Liver (tissue), 8 donors: ENCODE measurements at regions not wholly inside any gene's neighbourhood (a gene's known extent, or its start where the extent isn't known, plus 50 kb on each side); places are given as distances from the start of the nearest gene placed in this dataset.

Source experiments
- DNase-seq: peaks from one replicate; pipeline ENCODE4 v3.0.0-alpha.2; 2017; ENCODE audit warnings: low spot score
- H3K27ac ChIP-seq, 2 donors: one replicate each; pipeline ENCODE4 v1.7.0; 2013; ENCODE audit warnings: inconsistent platforms in 2 of 2, low read length in 2 of 2, control low read depth in 1 of 2, low read depth in 1 of 2, mild to moderate bottlenecking in 1 of 2
- H3K27me3 ChIP-seq, 4 donors: one replicate each; pipeline versions ENCODE4 v1.6.1 to v1.7.0; 2013; ENCODE audit warnings: low read length in 3 of 4, inconsistent platforms in 1 of 4, mild to moderate bottlenecking in 1 of 4, moderate library complexity in 1 of 4; ENCODE audit not compliant: control insufficient read depth in 4 of 4, insufficient read depth in 4 of 4
- H3K36me3 ChIP-seq, 4 donors: one replicate each; pipeline versions ENCODE4 v1.6.1 to v1.7.0; 2013; ENCODE audit warnings: low read length in 3 of 4, mild to moderate bottlenecking in 3 of 4, low read depth in 1 of 4, moderate library complexity in 1 of 4; ENCODE audit not compliant: control insufficient read depth in 4 of 4, insufficient read depth in 3 of 4
- H3K4me1 ChIP-seq, 4 donors: one replicate each; pipeline versions ENCODE4 v1.6.1 to v1.7.0; 2013; ENCODE audit warnings: low read length in 3 of 4, mild to moderate bottlenecking in 3 of 4, moderate library complexity in 1 of 4; ENCODE audit not compliant: control insufficient read depth in 4 of 4, insufficient read depth in 4 of 4
- H3K4me3 ChIP-seq, 3 donors: one replicate each; pipeline versions ENCODE4 v1.6.1 to v1.7.0; 2013; ENCODE audit warnings: low read length in 3 of 3, control low read depth in 1 of 3, low read depth in 1 of 3, mild to moderate bottlenecking in 1 of 3
- H3K9ac ChIP-seq, 2 donors: one replicate each; pipeline ENCODE4 v1.7.0; 2013; ENCODE audit warnings: low read length in 2 of 2, mild to moderate bottlenecking in 2 of 2, moderate library complexity in 2 of 2, control low read depth in 1 of 2, low read depth in 1 of 2
- H3K9me3 ChIP-seq, 4 donors: one replicate each; pipeline versions ENCODE4 v1.6.1 to v1.7.0; 2013; ENCODE audit warnings: low read length in 3 of 4; ENCODE audit not compliant: control insufficient read depth in 4 of 4
- ATF3 ChIP-seq: IDR thresholded peaks from 2 replicates; pipeline ENCODE4 v1.6.1; 2016; ENCODE audit warnings: antibody characterized with exemption
- CTCF ChIP-seq: fragments of 150-350 bp; IDR thresholded peaks from 2 replicates; pipeline ENCODE4 v1.5.1; 2017; ENCODE audit warnings: improper control_type of control experiment, low read depth, low read length; ENCODE audit not compliant: missing input control
- EGR1 ChIP-seq, 2 donors: IDR thresholded peaks; 2 replicates each; pipeline ENCODE4 v1.6.1; 2016 to 2018; ENCODE audit warnings: antibody characterized with exemption in 2 of 2, low read depth in 2 of 2
- FOXA1 ChIP-seq: IDR thresholded peaks from 2 replicates; pipeline ENCODE4 v1.6.1; 2016; ENCODE audit warnings: antibody characterized with exemption
- FOXA2 ChIP-seq: IDR thresholded peaks from 2 replicates; pipeline ENCODE4 v1.6.1; 2016; ENCODE audit warnings: antibody characterized with exemption
- GABPA ChIP-seq, 2 donors: IDR thresholded peaks in 1 of 2; conservative IDR thresholded peaks in 1 of 2; 2 replicates each; pipeline ENCODE4 v1.6.1; 2016; ENCODE audit warnings: antibody characterized with exemption in 2 of 2, mild to moderate bottlenecking in 1 of 2, moderate library complexity in 1 of 2
- HNF4A ChIP-seq, 2 donors: conservative IDR thresholded peaks; 2 replicates each; pipeline ENCODE4 v1.6.1; 2016; ENCODE audit warnings: antibody characterized with exemption in 2 of 2, mild to moderate bottlenecking in 2 of 2
- HNF4G ChIP-seq: IDR thresholded peaks from 2 replicates; pipeline ENCODE4 v1.6.1; 2016; ENCODE audit warnings: antibody characterized with exemption
- JUND ChIP-seq, 2 donors: IDR thresholded peaks; 2 replicates each; pipeline ENCODE4 v1.6.1; 2016; ENCODE audit warnings: antibody characterized with exemption in 2 of 2
- MAX ChIP-seq: IDR thresholded peaks from 2 replicates; pipeline ENCODE4 v1.6.1; 2016; ENCODE audit warnings: antibody characterized with exemption
- NR2F2 ChIP-seq: IDR thresholded peaks from 2 replicates; pipeline ENCODE4 v1.6.1; 2016; ENCODE audit warnings: antibody characterized with exemption
- RAD21 ChIP-seq, 2 donors: IDR thresholded peaks; 2 replicates each; pipeline ENCODE4 v1.6.1; 2016; ENCODE audit warnings: antibody characterized with exemption in 2 of 2, mild to moderate bottlenecking in 2 of 2
- REST ChIP-seq: IDR thresholded peaks from 2 replicates; pipeline ENCODE4 v1.6.1; 2016; ENCODE audit warnings: antibody characterized with exemption, mild to moderate bottlenecking
- RXRA ChIP-seq, 2 donors: IDR thresholded peaks; 2 replicates each; pipeline ENCODE4 v1.6.1; 2017 to 2018; ENCODE audit warnings: antibody characterized with exemption in 2 of 2, mild to moderate bottlenecking in 1 of 2
- SP1 ChIP-seq: IDR thresholded peaks from 2 replicates; pipeline ENCODE4 v1.6.1; 2018; ENCODE audit warnings: antibody characterized with exemption, mild to moderate bottlenecking
- TAF1 ChIP-seq: conservative IDR thresholded peaks from 2 replicates; pipeline ENCODE4 v1.6.1; 2016; ENCODE audit warnings: antibody characterized with exemption, mild to moderate bottlenecking
- YY1 ChIP-seq: IDR thresholded peaks from 2 replicates; pipeline ENCODE4 v1.6.1; 2016; ENCODE audit warnings: antibody characterized with exemption, mild to moderate bottlenecking
- ZBTB33 ChIP-seq: IDR thresholded peaks from 2 replicates; pipeline ENCODE4 v1.6.1; 2016; ENCODE audit warnings: antibody characterized with exemption
- WGBS: extraction: QIAGEN DNeasy Blood & Tissue Kit; methylation state at CpG from one replicate; pipeline ENCODE4 v1.1.7; 2013; 5-methylcytosine and 5-hydroxymethylcytosine counted together
- donor health status: healthy.
- donor health status: healthy.
- donor health status: healthy.
- donor health status: healthy.
- donor health status: healthy.

GRCh38 chr3:13222131-13222530 lies 148.9 kb upstream of the IQSEC1 start:
- WGBS, result 89% methylated on average over 9 of the region's 9 CpGs
- Histone ChIP-seq H3K4me3 (no peak overlapping the region), H3K9me3 (no peaks in the 10 kb centered on the region), H3K36me3 (no peaks in the 10 kb centered on the region), H3K4me1 (peaks cover 0 to 34% (median 20%) of the 10 kb centered on the region in 4 donors), H3K27ac (no peak overlapping the region), H3K27me3 (no peaks in the 10 kb centered on the region), H3K9ac (no peak overlapping the region)
- no peak for DNase-seq
- no peak for TF ChIP-seq EGR1 (IDR thresholded peaks at IDR 0.05; ENCODE audit: low read depth in 2 of 2)
- TF ChIP-seq CTCF, result no peak
- TF ChIP-seq FOXA2, result no peak
- no peak for TF ChIP-seq ZBTB33
- no peak for TF ChIP-seq HNF4A (conservative IDR thresholded peaks at IDR 0.05)
- no peak for TF ChIP-seq SP1
- no peak for TF ChIP-seq NR2F2
- TF ChIP-seq HNF4G, result no peak
- no peak for TF ChIP-seq RAD21 (IDR thresholded peaks at IDR 0.05)
- no peak for TF ChIP-seq REST
- no peak for TF ChIP-seq GABPA (IDR thresholded peaks at IDR 0.05 in 1 of 2, conservative IDR thresholded peaks at IDR 0.05 in 1 of 2)
- no peak for TF ChIP-seq MAX
- no peak for TF ChIP-seq FOXA1
- no peak for TF ChIP-seq TAF1
- no peak for TF ChIP-seq ATF3
- no peak for TF ChIP-seq YY1
- no peak for TF ChIP-seq RXRA (IDR thresholded peaks at IDR 0.05)
- TF ChIP-seq JUND (IDR thresholded peaks at IDR 0.05), result no peak
